Loucy (cell line): ENCODE measurements at regions not wholly inside any gene's neighbourhood (a gene's known extent, or its start where the extent isn't known, plus 50 kb on each side); places are given as distances from the start of the nearest gene placed in this dataset.
A peak's percentile ranks its signal among the peaks of the same experiment; 100 is the strongest.

Experiments
- H2AFZ ChIP-seq: fragments of 200-600 bp; sonication (generic); 2 replicates; pipeline ENCODE4 v1.6.0; 2016; ENCODE audit warnings: antibody characterized with exemption, mild to moderate bottlenecking, low read length, moderate library complexity
- H3F3A ChIP-seq: fragments of 200-600 bp; 2 replicates; pipeline ENCODE4 v1.6.0; 2016; ENCODE audit warnings: antibody characterized with exemption, low read depth, mild to moderate bottlenecking
- H3K27me3 ChIP-seq: fragments of 200-600 bp; sonication (generic); 2 replicates; pipeline ENCODE4 v1.6.1; 2014; ENCODE audit warnings: low read length, mild to moderate bottlenecking; ENCODE audit not compliant: insufficient read depth, poor library complexity, severe bottlenecking
- H3K36me3 ChIP-seq: fragments of 200-600 bp; sonication (generic); 2 replicates; pipeline ENCODE4 v1.6.1; 2016; ENCODE audit warnings: low read length; ENCODE audit not compliant: insufficient read depth
- H3K4me1 ChIP-seq: fragments of 200-600 bp; sonication (generic); 2 replicates; pipeline ENCODE4 v1.5.1; 2014; ENCODE audit warnings: low read length, mild to moderate bottlenecking; ENCODE audit not compliant: insufficient read depth, poor library complexity, severe bottlenecking
- H3K4me2 ChIP-seq: fragments of 200-600 bp; sonication (generic); 2 replicates; pipeline ENCODE4 v1.6.0; 2014; ENCODE audit warnings: antibody characterized with exemption, low read length, low read depth, mild to moderate bottlenecking; ENCODE audit not compliant: poor library complexity, severe bottlenecking
- H3K4me3 ChIP-seq: fragments of 200-600 bp; sonication (generic); 2 replicates; pipeline ENCODE4 v1.5.1; 2014; ENCODE audit warnings: low read length, mild to moderate bottlenecking, mixed read lengths; ENCODE audit not compliant: poor library complexity, severe bottlenecking
- H3K79me2 ChIP-seq: fragments of 200-600 bp; sonication (generic); 2 replicates; pipeline ENCODE4 v1.6.1; 2014; ENCODE audit warnings: low read length; ENCODE audit not compliant: insufficient read depth
- H3K9ac ChIP-seq: fragments of 200-600 bp; sonication (generic); 2 replicates; pipeline ENCODE4 v1.6.0; 2014; ENCODE audit warnings: mild to moderate bottlenecking, low read depth, low read length, moderate library complexity; ENCODE audit not compliant: poor library complexity, severe bottlenecking
- H3K9me2 ChIP-seq: fragments of 200-600 bp; sonication (generic); replicated peaks from 2 replicates; pipeline ENCODE4 v1.6.1; 2016; ENCODE audit warnings: low read depth, low read length, mixed read lengths
- H3K9me3 ChIP-seq: fragments of 200-600 bp; sonication (generic); 2 replicates; pipeline ENCODE4 v1.6.1; 2014; ENCODE audit warnings: mild to moderate bottlenecking, antibody characterized with exemption, low read length, low read depth; ENCODE audit not compliant: insufficient read depth
- H4K20me1 ChIP-seq: fragments of 200-600 bp; sonication (generic); 2 replicates; pipeline ENCODE4 v1.6.0; 2014; ENCODE audit warnings: antibody characterized with exemption, low read length, mild to moderate bottlenecking; ENCODE audit not compliant: insufficient read depth, poor library complexity, severe bottlenecking
- EZH2phosphoT487 ChIP-seq: fragments of 200-600 bp; IDR thresholded peaks from 2 replicates; pipeline ENCODE4 v1.6.1; 2018; ENCODE audit warnings: antibody characterized with exemption, mild to moderate bottlenecking, moderate library complexity, borderline replicate concordance
- TF ChIP-seq, protein P1 (sequence below): fragments of 200-600 bp; sonication (generic); conservative IDR thresholded peaks from 2 replicates; pipeline ENCODE4 v1.5.1; 2014; ENCODE audit warnings: mild to moderate bottlenecking, antibody characterized with exemption, low read length

DNA sequence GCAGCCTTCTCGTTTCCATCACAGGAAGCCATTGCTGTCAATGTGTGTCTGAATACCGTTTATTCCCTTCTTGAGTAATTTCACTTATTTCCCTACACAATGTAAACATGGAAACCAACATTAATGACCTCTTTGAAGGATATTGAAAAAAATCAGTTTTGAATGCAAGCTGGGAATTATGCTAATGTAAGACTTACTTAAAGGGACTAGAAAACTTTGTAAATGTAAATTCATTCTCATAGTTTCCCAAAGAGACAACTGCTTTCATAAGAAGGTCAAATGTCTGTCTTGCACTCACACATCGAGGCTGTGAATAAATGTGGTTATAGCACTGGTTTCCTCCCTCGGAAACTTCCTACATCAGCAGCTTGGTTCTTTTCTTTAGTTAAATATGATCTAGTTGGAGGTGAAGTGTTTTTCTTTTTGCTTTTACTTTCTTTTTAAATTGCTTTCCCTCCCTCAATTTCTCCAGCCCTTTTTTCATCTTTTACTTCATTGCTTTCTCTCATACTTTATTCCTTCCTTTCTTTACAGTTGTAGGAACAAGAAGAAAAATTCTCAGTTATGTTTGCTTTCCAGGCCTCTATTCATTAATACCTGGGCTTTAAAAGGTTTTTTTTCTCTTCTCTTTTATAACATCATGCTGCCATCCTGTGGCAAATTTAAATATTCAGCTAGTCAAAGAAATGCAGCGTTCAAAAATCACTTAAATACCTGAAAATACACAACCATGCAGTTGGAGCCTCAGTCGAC lies 108.3 kb downstream of the TNFAIP3 start:
- Histone ChIP-seq H3K4me1 (peaks cover 20% of the 10 kb centered on the region), H3F3A (no peaks in the 10 kb centered on the region), H3K4me3 (peak overlapping the region; percentile 38), H3K27me3 (no peaks in the 10 kb centered on the region), H3K9me3 (no peaks in the 10 kb centered on the region), H2AFZ (peak overlapping the region; percentile 71; the same call in 1 of the 2 replicates), H3K36me3 (no peaks in the 10 kb centered on the region), H4K20me1 (no peaks in the 10 kb centered on the region), H3K4me2 (peak overlapping the region; percentile 65), H3K9ac (peak overlapping the region; percentile 25), H3K79me2 (no peaks in the 10 kb centered on the region), H3K9me2 (no peaks in the 10 kb centered on the region)
- no peak for TF ChIP-seq EZH2phosphoT487
- TF ChIP-seq, protein P1, sequence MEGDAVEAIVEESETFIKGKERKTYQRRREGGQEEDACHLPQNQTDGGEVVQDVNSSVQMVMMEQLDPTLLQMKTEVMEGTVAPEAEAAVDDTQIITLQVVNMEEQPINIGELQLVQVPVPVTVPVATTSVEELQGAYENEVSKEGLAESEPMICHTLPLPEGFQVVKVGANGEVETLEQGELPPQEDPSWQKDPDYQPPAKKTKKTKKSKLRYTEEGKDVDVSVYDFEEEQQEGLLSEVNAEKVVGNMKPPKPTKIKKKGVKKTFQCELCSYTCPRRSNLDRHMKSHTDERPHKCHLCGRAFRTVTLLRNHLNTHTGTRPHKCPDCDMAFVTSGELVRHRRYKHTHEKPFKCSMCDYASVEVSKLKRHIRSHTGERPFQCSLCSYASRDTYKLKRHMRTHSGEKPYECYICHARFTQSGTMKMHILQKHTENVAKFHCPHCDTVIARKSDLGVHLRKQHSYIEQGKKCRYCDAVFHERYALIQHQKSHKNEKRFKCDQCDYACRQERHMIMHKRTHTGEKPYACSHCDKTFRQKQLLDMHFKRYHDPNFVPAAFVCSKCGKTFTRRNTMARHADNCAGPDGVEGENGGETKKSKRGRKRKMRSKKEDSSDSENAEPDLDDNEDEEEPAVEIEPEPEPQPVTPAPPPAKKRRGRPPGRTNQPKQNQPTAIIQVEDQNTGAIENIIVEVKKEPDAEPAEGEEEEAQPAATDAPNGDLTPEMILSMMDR: peak; percentile 67

DNA sequence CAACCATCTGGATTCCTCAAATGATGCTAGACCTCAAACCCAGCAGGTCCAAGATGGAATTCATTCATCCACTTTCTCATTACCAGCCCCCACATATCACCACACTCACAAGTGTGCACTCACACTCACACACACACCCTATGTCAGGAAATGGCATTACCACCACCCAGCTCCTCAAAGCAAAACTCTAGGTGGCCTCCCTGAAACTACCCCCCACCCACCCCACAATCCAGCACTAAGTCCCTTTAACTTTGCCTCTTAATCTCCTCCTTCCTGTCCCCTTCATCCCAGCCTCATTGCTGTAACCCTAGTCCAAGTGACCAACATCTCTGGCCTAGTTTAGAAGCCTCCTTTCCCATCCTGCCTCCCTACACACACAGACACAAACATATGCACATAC lies 109.4 kb downstream of the TNFAIP3 start:
- H3K36me3 ChIP-seq: no peaks in the 10 kb centered on the region
- H3K9me3 ChIP-seq: no peaks in the 10 kb centered on the region
- TF ChIP-seq EZH2phosphoT487: no peak
- TF ChIP-seq, protein P1: no peak
- H3K27me3 ChIP-seq: no peaks in the 10 kb centered on the region
- H3K4me2 ChIP-seq: no peak overlapping the region
- H4K20me1 ChIP-seq: no peaks in the 10 kb centered on the region
- H2AFZ ChIP-seq: no peak overlapping the region
- no peak overlapping the region for H3K4me3 ChIP-seq
- H3K9ac ChIP-seq: no peak overlapping the region
- H3K79me2 ChIP-seq: no peaks in the 10 kb centered on the region
- no peaks in the 10 kb centered on the region for H3K9me2 ChIP-seq
- H3F3A ChIP-seq: no peaks in the 10 kb centered on the region
- H3K4me1 ChIP-seq: peaks cover 16% of the 10 kb centered on the region

DNA sequence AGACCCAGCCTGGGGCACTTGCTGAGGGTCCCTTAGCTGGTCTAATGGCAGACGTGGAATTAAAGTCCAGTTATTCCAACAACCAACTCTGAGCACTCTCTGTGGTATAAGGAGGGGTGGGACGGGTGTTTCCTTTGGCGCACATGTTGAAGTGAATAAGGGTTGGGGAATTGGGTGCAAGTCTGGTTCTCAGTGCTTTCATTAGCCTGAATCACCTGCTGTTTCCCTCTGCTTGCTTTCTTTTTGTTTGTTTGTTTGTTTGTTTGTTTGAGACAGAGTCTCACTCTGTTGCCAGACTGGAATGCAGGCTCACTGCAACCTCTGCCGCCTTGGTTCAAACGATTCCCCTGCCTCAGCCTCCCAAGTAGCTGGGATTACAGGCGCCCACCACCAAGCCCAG lies 110.1 kb downstream of the TNFAIP3 start:
- Histone ChIP-seq H3F3A (no peaks in the 10 kb centered on the region), H3K79me2 (no peaks in the 10 kb centered on the region), H3K9ac (no peak overlapping the region), H3K4me1 (peaks cover 16% of the 10 kb centered on the region), H4K20me1 (no peaks in the 10 kb centered on the region), H3K9me3 (no peaks in the 10 kb centered on the region), H3K9me2 (no peaks in the 10 kb centered on the region), H3K27me3 (no peaks in the 10 kb centered on the region), H3K36me3 (no peaks in the 10 kb centered on the region), H3K4me3 (no peak overlapping the region), H2AFZ (no peak overlapping the region), H3K4me2 (no peak overlapping the region)
- TF ChIP-seq, protein P1: no peak
- TF ChIP-seq EZH2phosphoT487: no peak
